ENCODE measurements at regions not wholly inside any gene's neighbourhood (a gene's known extent, or its start where the extent isn't known, plus 50 kb on each side); places are given as distances from the start of the nearest gene placed in this dataset.
"Not testable (repeated sequence)": the region's sequence is repeated elsewhere in the genome, so short reads cannot be mapped to it uniquely, and the experiment has no call there.

- CTCF ChIA-PET: no interaction called here
- no peak overlapping the region for H3K4me2 ChIP-seq (replicated peaks; ENCODE audit: low read depth, low read length, poor library complexity, severe bottlenecking)
- H3K4me1 ChIP-seq (ENCODE audit: control insufficient read depth in 2 of 2, insufficient read depth in 2 of 2, low read length in 2 of 2): no peaks in the 10 kb centered on the region
- Mint-ChIP-seq H3K27ac (no peak overlapping the region), H3K9me3 (ENCODE audit: insufficient read depth) (no peaks in the 10 kb centered on the region), H3K4me1 (peaks cover 7% of the 10 kb centered on the region), H3K27me3 (no peaks in the 10 kb centered on the region), H3K4me3 (no peak overlapping the region)
- DNase-seq: no peak
- TF ChIP-seq EZH2 (IDR thresholded peaks at IDR 0.05; ENCODE audit: borderline replicate concordance, insufficient read depth, low read depth, low read length, poor library complexity, severe bottlenecking) (no peak), CTCF (IDR thresholded peaks at IDR 0.05) (no peak)
- no peaks in the 10 kb centered on the region for H3K79me2 ChIP-seq (ENCODE audit: control insufficient read depth, insufficient read depth, low read length)
- H4K20me1 ChIP-seq (ENCODE audit: control insufficient read depth, insufficient read depth, low read length, poor library complexity, severe bottlenecking): no peaks in the 10 kb centered on the region
- peaks cover 0 to 2% (median 0%) of the 10 kb centered on the region in 4 experiments for H3K27me3 ChIP-seq (replicated peaks in 1 of 4; ENCODE audit: control extremely low read depth in 1 of 4, control insufficient read depth in 3 of 4, insufficient read depth in 4 of 4, low read length in 3 of 4)
- no peak for ATAC-seq (ENCODE audit: low read depth)
- no peak overlapping the region for H3K9ac ChIP-seq (ENCODE audit: low read length)
- no peaks in the 10 kb centered on the region for H3K36me3 ChIP-seq (replicated peaks in 1 of 2; ENCODE audit: control extremely low read depth in 1 of 2, control insufficient read depth in 1 of 2, extremely low read depth in 1 of 2, insufficient read depth in 2 of 2, low read length in 1 of 2)
- intact Hi-C loops (cut with micrococcal nuclease): no loop called here
- POLR2A ChIA-PET: no interaction called here
- no peak overlapping the region for H3K27ac ChIP-seq (ENCODE audit: low read length in 2 of 2)
- no peak overlapping the region for H2AFZ ChIP-seq (ENCODE audit: insufficient read depth, low read depth, low read length, poor library complexity, severe bottlenecking)
- no peaks in the 10 kb centered on the region for H3K9me3 ChIP-seq (ENCODE audit: control extremely low read depth in 1 of 3, control insufficient read depth in 2 of 3, insufficient read depth in 1 of 3, low read length in 2 of 3)
- no peak overlapping the region for H3K4me3 ChIP-seq (ENCODE audit: control extremely low read depth in 1 of 5, extremely low read depth in 1 of 5, insufficient read depth in 1 of 5, low read depth in 2 of 5, low read length in 4 of 5)
Measured at GRCh38 chr4:75284831-75285230, 229.4 kb downstream of the RCHY1 start.

- H3K36me3 ChIP-seq (replicated peaks in 1 of 2; ENCODE audit: control extremely low read depth in 1 of 2, control insufficient read depth in 1 of 2, extremely low read depth in 1 of 2, insufficient read depth in 2 of 2, low read length in 1 of 2); H3K4me2 ChIP-seq (replicated peaks; ENCODE audit: low read depth, low read length, poor library complexity, severe bottlenecking); H3K9me3 Mint-ChIP-seq (ENCODE audit: insufficient read depth); ATAC-seq (ENCODE audit: low read depth); H3K27me3 ChIP-seq (replicated peaks in 1 of 4; ENCODE audit: control extremely low read depth in 1 of 4, control insufficient read depth in 3 of 4, insufficient read depth in 4 of 4, low read length in 3 of 4); H2AFZ ChIP-seq (ENCODE audit: insufficient read depth, low read depth, low read length, poor library complexity, severe bottlenecking); intact Hi-C loops (cut with micrococcal nuclease); H3K27ac Mint-ChIP-seq; H3K4me3 ChIP-seq (ENCODE audit: control extremely low read depth in 1 of 5, extremely low read depth in 1 of 5, insufficient read depth in 1 of 5, low read depth in 2 of 5, low read length in 4 of 5); H3K79me2 ChIP-seq (ENCODE audit: control insufficient read depth, insufficient read depth, low read length); H3K9me3 ChIP-seq (ENCODE audit: control extremely low read depth in 1 of 3, control insufficient read depth in 2 of 3, insufficient read depth in 1 of 3, low read length in 2 of 3); H3K4me1 ChIP-seq (ENCODE audit: control insufficient read depth in 2 of 2, insufficient read depth in 2 of 2, low read length in 2 of 2); H3K27ac ChIP-seq (ENCODE audit: low read length in 2 of 2); H4K20me1 ChIP-seq (ENCODE audit: control insufficient read depth, insufficient read depth, low read length, poor library complexity, severe bottlenecking); CTCF ChIA-PET; H3K9ac ChIP-seq (ENCODE audit: low read length); POLR2A ChIA-PET; H3K4me1 Mint-ChIP-seq; H3K4me3 Mint-ChIP-seq; DNase-seq: not testable (repeated sequence)
- WGBS (ENCODE audit: insufficient coverage): no CpG with 5 or more reads among the region's 1 CpG
- H3K27me3 Mint-ChIP-seq: peaks cover 14% of the 10 kb centered on the region
Measured at GRCh38 chr4:75280461-75280860, 233.7 kb downstream of the RCHY1 start.
